LNCAP (cell line): ENCODE measurements at regions not wholly inside any gene's neighbourhood (a gene's known extent, or its start where the extent isn't known, plus 50 kb on each side); places are given as distances from the start of the nearest gene placed in this dataset.

Experiments
- TF ChIP-seq, protein P1 (sequence below): fragments of 450-650 bp; IDR thresholded peaks from 2 replicates; pipeline ENCODE4 v1.5.1; 2017; ENCODE audit warnings: mild to moderate bottlenecking

DNA sequence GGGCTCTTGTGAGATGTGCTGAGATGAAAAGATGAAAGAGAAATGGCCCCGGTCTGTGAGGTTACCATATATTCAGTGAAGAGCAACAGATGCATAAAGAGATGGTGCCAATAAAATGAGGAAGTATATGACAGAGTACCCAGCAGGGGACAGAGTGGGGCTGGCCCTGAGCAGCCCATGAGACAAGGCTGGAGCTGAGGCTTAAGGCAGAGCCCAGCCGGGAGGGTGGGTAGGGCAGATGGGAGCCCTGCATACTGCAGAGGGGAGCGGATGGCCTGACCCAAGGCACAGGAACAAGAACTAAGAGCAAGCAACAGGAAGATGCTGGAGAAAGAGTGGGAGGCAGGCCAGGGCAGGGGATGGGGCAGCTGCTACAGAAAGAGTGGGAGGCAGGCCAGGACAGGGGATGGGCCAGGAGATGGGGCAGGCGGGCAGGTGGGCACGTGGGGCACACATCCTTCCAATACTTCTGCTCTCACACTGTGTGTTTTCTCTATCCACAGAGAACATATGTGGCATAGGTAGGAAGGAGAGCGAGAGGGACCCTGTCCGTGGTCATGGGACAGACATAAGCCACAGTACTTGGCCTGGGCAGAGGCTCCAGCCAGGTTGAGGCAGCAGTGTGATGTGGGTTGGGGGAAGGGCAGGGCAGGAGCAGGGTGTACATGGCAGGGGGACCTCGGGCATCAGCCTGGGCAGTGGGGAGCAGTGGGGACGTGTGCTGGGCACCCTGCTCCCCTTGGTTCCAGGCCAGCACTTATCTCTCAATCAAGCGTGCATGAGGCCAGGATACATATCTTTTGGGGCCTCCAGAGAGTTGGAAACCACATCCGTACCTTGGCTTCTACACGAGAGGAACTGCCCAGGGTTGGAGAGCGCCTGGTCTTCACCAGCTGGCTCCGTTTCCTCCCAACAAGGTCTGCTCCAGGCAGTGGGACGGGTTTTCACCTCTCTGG lies 91.6 kb upstream of the IKZF1 start:
- TF ChIP-seq, protein P1, sequence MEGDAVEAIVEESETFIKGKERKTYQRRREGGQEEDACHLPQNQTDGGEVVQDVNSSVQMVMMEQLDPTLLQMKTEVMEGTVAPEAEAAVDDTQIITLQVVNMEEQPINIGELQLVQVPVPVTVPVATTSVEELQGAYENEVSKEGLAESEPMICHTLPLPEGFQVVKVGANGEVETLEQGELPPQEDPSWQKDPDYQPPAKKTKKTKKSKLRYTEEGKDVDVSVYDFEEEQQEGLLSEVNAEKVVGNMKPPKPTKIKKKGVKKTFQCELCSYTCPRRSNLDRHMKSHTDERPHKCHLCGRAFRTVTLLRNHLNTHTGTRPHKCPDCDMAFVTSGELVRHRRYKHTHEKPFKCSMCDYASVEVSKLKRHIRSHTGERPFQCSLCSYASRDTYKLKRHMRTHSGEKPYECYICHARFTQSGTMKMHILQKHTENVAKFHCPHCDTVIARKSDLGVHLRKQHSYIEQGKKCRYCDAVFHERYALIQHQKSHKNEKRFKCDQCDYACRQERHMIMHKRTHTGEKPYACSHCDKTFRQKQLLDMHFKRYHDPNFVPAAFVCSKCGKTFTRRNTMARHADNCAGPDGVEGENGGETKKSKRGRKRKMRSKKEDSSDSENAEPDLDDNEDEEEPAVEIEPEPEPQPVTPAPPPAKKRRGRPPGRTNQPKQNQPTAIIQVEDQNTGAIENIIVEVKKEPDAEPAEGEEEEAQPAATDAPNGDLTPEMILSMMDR = no peak

DNA sequence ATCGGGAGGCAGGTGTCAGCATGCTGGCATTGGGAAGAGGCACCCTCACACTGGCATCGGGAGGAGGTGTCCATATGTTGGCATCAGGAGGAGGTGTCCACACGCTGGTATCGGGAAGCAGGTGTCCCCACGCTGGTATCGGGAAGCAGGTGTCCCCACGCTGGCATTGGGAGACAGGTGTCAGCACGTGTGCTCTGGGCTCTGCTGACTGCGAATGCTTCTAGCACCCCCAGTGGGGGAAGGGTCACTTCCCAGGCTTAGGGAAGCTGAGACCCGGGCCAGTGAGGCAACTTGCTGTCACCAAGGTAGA lies 92.5 kb upstream of the IKZF1 start:
- TF ChIP-seq, protein P1 = no peak

DNA sequence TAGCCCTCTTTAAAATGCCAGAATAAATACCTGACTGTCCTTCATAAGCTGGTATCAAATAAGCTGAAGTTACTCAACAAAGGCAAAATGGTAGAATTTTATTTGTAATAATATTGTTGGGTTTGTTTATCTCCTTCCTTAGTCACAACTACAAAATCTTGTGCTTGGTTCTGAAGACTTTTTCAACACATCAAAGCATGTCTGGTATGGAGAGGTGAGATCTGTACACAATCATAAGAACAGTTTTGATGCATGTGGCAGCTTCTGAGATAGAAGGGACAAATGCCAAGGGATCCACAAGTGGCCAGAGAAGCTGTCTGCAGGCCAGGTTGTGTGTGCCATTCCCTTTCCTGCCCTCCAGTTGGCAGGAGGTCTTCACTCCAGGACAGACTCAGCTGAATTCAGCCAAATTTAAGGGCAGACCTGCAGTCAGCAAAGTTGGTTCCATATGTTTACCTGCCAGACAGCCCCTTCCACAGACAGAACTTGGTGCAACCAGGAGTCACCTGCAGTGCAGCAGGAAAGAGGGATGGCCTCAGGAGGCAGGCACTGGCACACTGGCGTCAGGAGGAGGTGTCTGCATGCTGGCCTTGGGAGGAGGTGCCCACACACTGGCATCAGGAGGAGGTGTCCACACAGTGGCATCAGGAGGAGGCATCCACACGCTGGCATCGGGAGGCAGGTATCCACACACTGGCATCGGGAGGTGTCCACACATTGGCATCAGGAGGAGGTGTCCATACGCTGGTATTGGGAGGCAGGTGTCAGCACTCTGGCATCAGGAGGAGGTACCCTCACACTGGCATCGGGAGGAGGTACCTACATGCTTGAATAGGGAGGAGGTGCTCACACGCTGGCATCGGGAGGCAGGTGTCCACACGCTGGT lies 93.1 kb upstream of the IKZF1 start:
- TF ChIP-seq, protein P1 = no peak

DNA sequence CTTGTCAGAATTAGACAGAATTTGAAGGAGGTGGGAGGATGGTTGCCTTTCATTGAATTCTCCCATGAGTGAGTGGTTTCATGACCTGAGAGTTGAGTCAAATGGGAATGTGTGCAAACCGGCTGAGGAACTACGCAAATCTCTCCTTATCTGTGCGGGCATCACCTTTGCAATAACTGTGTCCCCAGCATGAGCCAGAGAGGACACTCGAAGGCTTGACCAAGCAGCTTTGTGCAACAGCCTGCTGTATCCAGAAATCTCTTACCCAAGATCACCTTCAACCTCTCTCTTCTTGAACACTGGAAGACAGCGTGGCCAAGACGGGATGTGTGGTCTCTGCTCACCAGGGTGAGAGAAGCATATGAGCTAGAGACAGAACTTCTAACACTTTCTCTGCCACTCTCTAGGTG lies 93.8 kb upstream of the IKZF1 start:
- TF ChIP-seq, protein P1 = no peak

DNA sequence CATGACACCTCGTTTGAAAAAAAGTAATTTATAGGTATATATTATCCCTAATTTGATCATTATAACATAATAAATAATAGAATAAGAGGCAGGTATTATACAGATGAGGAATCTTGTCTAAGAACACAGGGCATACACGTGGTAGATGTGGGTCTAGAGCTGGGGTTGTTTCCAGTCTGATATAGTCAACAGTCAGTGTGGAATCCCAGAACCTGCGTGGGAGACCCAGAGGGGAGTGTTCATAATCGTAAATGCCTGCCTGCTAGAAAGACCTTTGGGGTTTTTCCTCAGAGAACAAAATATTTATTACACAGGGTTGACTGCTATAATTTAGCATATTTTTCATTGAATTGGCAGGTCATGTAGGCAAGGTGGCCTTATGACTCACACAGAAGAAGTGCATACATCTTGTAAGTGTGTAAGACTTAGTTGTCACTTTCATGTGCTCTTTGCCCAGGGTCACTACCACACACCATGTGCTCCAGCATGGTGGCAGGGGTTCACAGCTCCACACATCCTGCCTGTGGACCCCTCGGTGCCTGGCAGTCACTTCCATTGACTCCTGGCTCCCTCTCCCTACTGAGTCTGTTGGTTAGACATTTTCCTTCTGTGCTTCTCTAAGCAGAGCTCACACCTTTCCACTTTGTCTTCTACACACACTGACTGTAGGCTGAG lies 94.9 kb upstream of the IKZF1 start:
- TF ChIP-seq, protein P1 = no peak

DNA sequence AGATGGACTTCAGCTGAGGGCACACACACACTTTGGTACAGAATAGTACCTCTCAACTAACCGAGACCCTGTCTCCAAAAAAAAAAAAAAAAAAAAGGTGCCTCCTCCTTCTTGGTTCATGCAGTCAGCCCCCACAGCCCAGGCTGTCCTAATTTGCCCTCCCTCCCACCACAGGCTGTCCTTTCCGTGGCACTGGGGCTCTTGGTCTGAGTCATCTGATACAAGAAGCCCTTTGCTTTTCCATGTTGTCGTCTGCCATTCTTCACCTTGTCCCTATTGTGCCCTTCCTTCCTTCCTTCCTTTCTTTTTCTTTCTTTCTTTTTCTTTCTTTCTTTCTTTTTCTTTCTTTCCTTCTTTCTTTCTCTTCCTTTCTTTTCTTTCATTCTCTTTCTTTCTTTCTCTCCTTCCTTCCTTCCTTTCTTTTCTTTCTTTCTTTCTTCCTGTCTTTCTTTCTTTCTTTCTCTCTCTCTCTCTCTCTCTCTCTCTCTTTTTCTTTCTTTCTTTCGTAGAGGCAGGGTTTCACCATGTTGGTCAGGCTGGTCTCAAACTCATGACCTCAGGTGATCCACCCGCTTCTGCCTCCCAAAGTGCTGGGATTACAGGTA lies 96.0 kb upstream of the IKZF1 start:
- TF ChIP-seq, protein P1 = no peak

DNA sequence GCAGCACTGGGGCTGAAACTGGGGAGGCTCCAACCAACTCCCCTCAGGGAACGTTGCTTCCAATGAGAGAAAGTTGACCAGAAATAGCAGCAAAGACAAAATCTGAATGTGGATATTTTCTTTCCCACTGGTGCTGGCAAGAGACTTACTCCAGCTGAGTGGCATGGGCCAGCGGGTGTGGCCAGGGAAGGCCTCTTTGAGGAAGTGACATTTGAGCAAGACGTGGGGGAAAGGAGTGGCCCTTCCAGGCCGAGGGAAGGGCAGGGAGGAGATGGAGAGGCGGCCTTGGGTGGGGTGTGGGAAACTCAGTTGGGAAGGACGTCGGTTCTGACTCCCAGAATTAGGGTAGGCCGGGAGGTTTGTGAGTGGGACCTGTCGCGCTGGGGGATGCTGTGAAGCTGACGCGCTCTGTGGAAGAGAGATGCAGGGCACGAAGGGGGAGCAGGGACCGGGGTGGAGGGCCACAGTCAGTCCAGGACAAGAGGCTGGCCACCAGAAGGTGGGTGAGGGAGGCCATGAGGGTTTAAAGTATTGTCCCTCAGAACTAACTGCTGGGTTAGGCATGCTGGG lies 96.7 kb upstream of the IKZF1 start:
- TF ChIP-seq, protein P1 = no peak
